Natural killer cell (primary cell): ENCODE measurements at regions not wholly inside any gene's neighbourhood (a gene's known extent, or its start where the extent isn't known, plus 50 kb on each side); places are given as distances from the start of the nearest gene placed in this dataset.
A peak's percentile ranks its signal among the peaks of the same experiment; 100 is the strongest.

Experiments
- ATAC-seq, 3 donors: fragments of 150-1000 bp in 2 of 3; fragments of 200-7000 bp in 1 of 3; cut with Tn5 transposase; 1 replicate in 1 of 3; 2 replicates in 2 of 3; pipeline ENCODE4 v1.10.0; 2021; ENCODE audit warnings: mild to moderate bottlenecking in 2 of 3, moderate library complexity in 2 of 3
- DNase-seq, 2 donors: peaks; one replicate each; pipeline versions ENCODE4 v3.0.0 to v3.0.0-alpha.2; 2013 to 2021; ENCODE audit warnings: mixed read lengths in 1 of 2
- H3K27ac ChIP-seq: one replicate; pipeline ENCODE4 v1.5.1; 2013; ENCODE audit warnings: mild to moderate bottlenecking, low read length
- H3K27me3 ChIP-seq: one replicate; pipeline ENCODE4 v1.6.1; 2013; ENCODE audit warnings: low read length; ENCODE audit not compliant: control insufficient read depth, insufficient read depth
- H3K36me3 ChIP-seq: one replicate; pipeline ENCODE4 v1.6.1; 2013; ENCODE audit warnings: low read length; ENCODE audit not compliant: control insufficient read depth, insufficient read depth
- H3K4me1 ChIP-seq: one replicate; pipeline ENCODE4 v1.6.1; 2013; ENCODE audit warnings: low read length; ENCODE audit not compliant: control insufficient read depth, insufficient read depth
- H3K4me3 ChIP-seq: one replicate; pipeline ENCODE4 v1.5.1; 2013; ENCODE audit warnings: low read length
- H3K9me3 ChIP-seq: one replicate; pipeline ENCODE4 v1.6.1; 2013; ENCODE audit warnings: low read length; ENCODE audit not compliant: control insufficient read depth, insufficient read depth
- H3K27ac Mint-ChIP-seq, 2 donors: one replicate each; pipeline ENCODE4 v1.8.0; 2022; ENCODE audit warnings: mild to moderate bottlenecking in 2 of 2, mixed read lengths in 2 of 2, moderate library complexity in 1 of 2
- H3K27me3 Mint-ChIP-seq, 2 donors: one replicate each; pipeline ENCODE4 v1.8.0; 2022; ENCODE audit warnings: low read depth in 2 of 2, mixed read lengths in 2 of 2
- H3K36me3 Mint-ChIP-seq: one replicate; pipeline ENCODE4 v1.8.0; 2022; ENCODE audit warnings: mixed read lengths
- H3K4me1 Mint-ChIP-seq, 2 donors: one replicate each; pipeline ENCODE4 v1.8.0; 2022; ENCODE audit warnings: mixed read lengths in 2 of 2
- H3K4me3 Mint-ChIP-seq: one replicate; pipeline ENCODE4 v1.8.0; 2022; ENCODE audit warnings: mild to moderate bottlenecking, moderate library complexity, mixed read lengths
- H3K9me3 Mint-ChIP-seq, 2 donors: one replicate each; pipeline ENCODE4 v1.8.0; 2022; ENCODE audit warnings: mixed read lengths in 2 of 2
- WGBS: methylation state at CpG from one replicate; pipeline ENCODE4 v1.1.7; 2013; ENCODE audit warnings: missing lambda C conversion rate; ENCODE audit not compliant: insufficient coverage; 5-methylcytosine and 5-hydroxymethylcytosine counted together
- intact Hi-C: fragments of 100-400 bp; cut with micrococcal nuclease; formaldehyde crosslinking; loops from one replicate; pipeline ENCODE4 v1.14.2; 2022
- TF ChIP-seq, protein P1 (sequence below): fragments of 200-600 bp; IDR thresholded peaks from one replicate; pipeline ENCODE4 v1.8.0; 2022; ENCODE audit warnings: antibody characterized with exemption

DNA sequence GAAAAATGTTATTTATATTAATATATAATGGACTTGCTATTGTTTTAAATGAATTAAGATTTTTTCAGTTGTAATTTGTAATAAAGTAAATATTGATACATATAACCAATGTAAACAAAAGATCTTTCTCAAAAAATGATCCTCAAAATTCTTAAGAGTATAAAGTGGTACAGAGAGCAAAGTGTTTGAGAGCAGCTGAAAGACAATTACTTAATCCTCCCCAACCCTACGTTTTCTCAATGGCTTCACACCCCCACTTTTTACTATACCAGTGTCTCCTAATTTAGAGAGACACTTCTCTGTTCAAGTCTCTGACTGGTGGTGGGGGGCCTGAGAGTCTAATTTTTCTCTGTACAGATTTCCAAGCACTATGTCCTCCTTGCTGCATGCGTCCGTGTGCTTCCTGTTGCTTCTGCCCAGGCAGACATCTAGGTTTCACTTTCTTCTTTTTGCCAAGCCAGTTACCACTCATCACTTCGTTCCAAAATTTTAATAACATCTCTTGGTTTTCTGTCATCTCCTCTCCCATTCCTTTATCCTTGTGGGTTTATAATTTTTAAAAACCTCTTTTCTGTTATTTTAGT, 276.3 kb upstream of the DNAJC19 start:
- Mint-ChIP-seq H3K27me3 (no peaks in the 10 kb centered on the region), H3K27ac (peak overlapping the region in 1 of 2 donors; percentile 51), H3K9me3 (peaks cover 9 to 10% of the 10 kb centered on the region in 2 donors), H3K4me1 (peaks cover 5% of the 10 kb centered on the region in 2 donors), H3K4me3 (peak overlapping the region; percentile 35), H3K36me3 (no peaks in the 10 kb centered on the region)
- 22% methylated on average over 3 of the region's 4 CpGs for WGBS
- TF ChIP-seq, protein P1, sequence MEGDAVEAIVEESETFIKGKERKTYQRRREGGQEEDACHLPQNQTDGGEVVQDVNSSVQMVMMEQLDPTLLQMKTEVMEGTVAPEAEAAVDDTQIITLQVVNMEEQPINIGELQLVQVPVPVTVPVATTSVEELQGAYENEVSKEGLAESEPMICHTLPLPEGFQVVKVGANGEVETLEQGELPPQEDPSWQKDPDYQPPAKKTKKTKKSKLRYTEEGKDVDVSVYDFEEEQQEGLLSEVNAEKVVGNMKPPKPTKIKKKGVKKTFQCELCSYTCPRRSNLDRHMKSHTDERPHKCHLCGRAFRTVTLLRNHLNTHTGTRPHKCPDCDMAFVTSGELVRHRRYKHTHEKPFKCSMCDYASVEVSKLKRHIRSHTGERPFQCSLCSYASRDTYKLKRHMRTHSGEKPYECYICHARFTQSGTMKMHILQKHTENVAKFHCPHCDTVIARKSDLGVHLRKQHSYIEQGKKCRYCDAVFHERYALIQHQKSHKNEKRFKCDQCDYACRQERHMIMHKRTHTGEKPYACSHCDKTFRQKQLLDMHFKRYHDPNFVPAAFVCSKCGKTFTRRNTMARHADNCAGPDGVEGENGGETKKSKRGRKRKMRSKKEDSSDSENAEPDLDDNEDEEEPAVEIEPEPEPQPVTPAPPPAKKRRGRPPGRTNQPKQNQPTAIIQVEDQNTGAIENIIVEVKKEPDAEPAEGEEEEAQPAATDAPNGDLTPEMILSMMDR = no peak
- intact Hi-C loops = no loop called here
- Histone ChIP-seq H3K27ac (no peak overlapping the region), H3K9me3 (no peaks in the 10 kb centered on the region), H3K27me3 (no peaks in the 10 kb centered on the region), H3K36me3 (no peaks in the 10 kb centered on the region), H3K4me1 (no peaks in the 10 kb centered on the region), H3K4me3 (no peak overlapping the region)
- no peak for DNase-seq
- ATAC-seq = peak in 1 of 3 donors; percentile 44

DNA sequence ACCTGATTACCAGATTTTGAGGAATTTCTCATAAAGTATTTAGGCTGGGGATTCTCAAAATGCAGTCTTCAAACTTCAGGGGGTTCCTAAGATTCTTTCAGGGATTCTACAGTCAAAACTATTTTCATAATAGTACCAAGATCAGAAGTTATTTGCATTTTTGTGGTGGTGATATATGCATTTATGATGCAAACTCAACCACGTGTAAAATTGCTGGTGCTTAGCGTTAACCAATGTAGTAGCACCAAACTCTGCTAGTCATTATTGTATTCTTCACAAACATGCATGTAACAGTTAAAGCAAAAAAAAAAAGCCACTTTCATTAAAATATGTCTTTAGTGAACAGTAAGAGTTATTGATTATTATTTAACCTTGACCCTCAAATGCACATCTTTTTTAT, 274.9 kb upstream of the DNAJC19 start:
- Mint-ChIP-seq H3K36me3 (no peaks in the 10 kb centered on the region), H3K9me3 (peaks cover 10 to 12% of the 10 kb centered on the region in 2 donors), H3K4me1 (peaks cover 5% of the 10 kb centered on the region in 2 donors), H3K27me3 (no peaks in the 10 kb centered on the region), H3K27ac (no peak overlapping the region), H3K4me3 (no peak overlapping the region)
- no peak overlapping the region for H3K4me3 ChIP-seq
- ATAC-seq (no peak), DNase-seq (no peak)
- no peaks in the 10 kb centered on the region for H3K36me3 ChIP-seq
- H3K27ac ChIP-seq = no peak overlapping the region
- TF ChIP-seq, protein P1 = no peak
- H3K27me3 ChIP-seq = no peaks in the 10 kb centered on the region
- WGBS = 57% methylated on average over 1 of the region's 2 CpGs
- no peaks in the 10 kb centered on the region for H3K9me3 ChIP-seq
- intact Hi-C loops = no loop called here
- no peaks in the 10 kb centered on the region for H3K4me1 ChIP-seq

DNA sequence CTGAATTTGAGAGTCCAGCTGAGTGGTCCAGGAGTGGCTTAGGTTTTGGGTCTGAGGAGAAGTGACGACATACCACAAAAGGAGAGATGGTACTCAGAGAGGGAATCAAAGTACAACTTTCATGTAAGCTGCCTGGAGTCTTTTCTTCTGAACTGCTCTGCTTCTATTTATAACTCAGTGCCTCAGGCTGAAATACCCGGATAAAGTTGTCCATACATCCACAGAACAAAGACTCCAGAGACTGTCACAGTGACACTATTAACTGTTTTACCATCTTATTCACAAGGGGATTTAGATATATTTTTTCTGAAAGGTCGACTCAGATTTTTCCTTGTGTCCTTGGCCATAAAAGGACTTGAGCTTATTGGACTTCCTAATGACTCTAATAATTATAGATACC, 264.3 kb upstream of the DNAJC19 start:
- no peak overlapping the region for H3K4me3 Mint-ChIP-seq
- H3K4me1 ChIP-seq = no peaks in the 10 kb centered on the region
- no peaks in the 10 kb centered on the region for H3K9me3 ChIP-seq
- no peaks in the 10 kb centered on the region for H3K36me3 Mint-ChIP-seq
- DNase-seq (no peak), ATAC-seq (no peak)
- TF ChIP-seq, protein P1 = no peak
- WGBS = 73% methylated on average over 3 of the region's 3 CpGs
- intact Hi-C loops = no loop called here
- H3K27ac Mint-ChIP-seq = no peak overlapping the region
- H3K36me3 ChIP-seq = no peaks in the 10 kb centered on the region
- H3K9me3 Mint-ChIP-seq = peaks cover 4 to 7% of the 10 kb centered on the region in 2 donors
- no peaks in the 10 kb centered on the region for H3K4me1 Mint-ChIP-seq
- H3K4me3 ChIP-seq = no peak overlapping the region
- no peaks in the 10 kb centered on the region for H3K27me3 Mint-ChIP-seq
- H3K27ac ChIP-seq = no peak overlapping the region
- H3K27me3 ChIP-seq = no peaks in the 10 kb centered on the region

DNA sequence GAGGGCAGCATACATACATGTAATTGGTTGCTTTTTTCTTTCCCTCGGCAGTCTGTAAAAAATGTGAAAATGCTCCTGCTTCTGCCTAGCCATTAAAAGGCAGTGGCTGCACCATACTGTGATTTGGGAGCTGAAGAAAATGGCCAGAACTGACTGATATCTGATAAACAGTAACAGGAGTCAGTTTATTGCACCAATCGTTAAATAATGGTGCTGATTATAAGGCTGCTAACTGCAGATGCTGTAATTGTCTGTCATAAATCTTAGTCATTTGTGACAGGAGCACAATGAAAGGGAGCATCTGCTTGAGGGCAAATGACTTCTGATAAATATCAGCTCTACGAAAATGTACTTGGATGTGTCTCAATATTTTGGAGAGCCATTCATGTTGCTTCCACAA, 263.1 kb upstream of the DNAJC19 start:
- peaks cover 0 to 3% of the 10 kb centered on the region in 2 donors for H3K9me3 Mint-ChIP-seq
- TF ChIP-seq, protein P1 = no peak
- H3K27ac Mint-ChIP-seq = no peak overlapping the region
- intact Hi-C loops = no loop called here
- no peaks in the 10 kb centered on the region for H3K36me3 Mint-ChIP-seq
- H3K27ac ChIP-seq = no peak overlapping the region
- H3K4me1 Mint-ChIP-seq = no peaks in the 10 kb centered on the region
- H3K27me3 Mint-ChIP-seq = no peaks in the 10 kb centered on the region
- no peak overlapping the region for H3K4me3 Mint-ChIP-seq
- no peak for DNase-seq
- ATAC-seq = no peak
- WGBS = 22% methylated on average over 3 of the region's 3 CpGs
- no peaks in the 10 kb centered on the region for H3K27me3 ChIP-seq
- H3K36me3 ChIP-seq = no peaks in the 10 kb centered on the region
- H3K4me3 ChIP-seq = no peak overlapping the region
- H3K9me3 ChIP-seq = no peaks in the 10 kb centered on the region
- H3K4me1 ChIP-seq = no peaks in the 10 kb centered on the region
